HG02571 (cell line): ENCODE measurements at regions not wholly inside any gene's neighbourhood (a gene's known extent, or its start where the extent isn't known, plus 50 kb on each side); places are given as distances from the start of the nearest gene placed in this dataset.
"Not testable (repeated sequence)": the region's sequence is repeated elsewhere in the genome, so short reads cannot be mapped to it uniquely, and the experiment has no call there.

Experiments
- ATAC-seq: cut with Tn5 transposase; IDR thresholded peaks from one replicate; pipeline ENCODE4 v1.9.1; 2021; ENCODE audit warnings: mild to moderate bottlenecking, moderate library complexity; ENCODE audit not compliant: unreplicated experiment

- ATAC-seq, result no peak
Observed at GRCh38 chr18:70931942-70932814, 643.3 kb downstream of the SOCS6 start.

- no peak for ATAC-seq
Observed at GRCh38 chr18:70920840-70921374, 632.1 kb downstream of the SOCS6 start.

GRCh38 chr18:70907673-70908072, 618.8 kb downstream of the SOCS6 start:
- ATAC-seq, result no peak

GRCh38 chr18:70892381-70892780, 603.5 kb downstream of the SOCS6 start:
- ATAC-seq, result no peak

GRCh38 chr18:70870292-70870691, 581.4 kb downstream of the SOCS6 start:
- no peak for ATAC-seq

- ATAC-seq, result no peak
Observed at GRCh38 chr18:70848329-70848728, 559.5 kb downstream of the SOCS6 start.

GRCh38 chr18:70840649-70841048, 551.8 kb downstream of the SOCS6 start:
- no peak for ATAC-seq

GRCh38 chr18:70827632-70828031, 538.8 kb downstream of the SOCS6 start:
- ATAC-seq, result no peak

- no peak for ATAC-seq
Observed at GRCh38 chr18:70826571-70826970, 537.7 kb downstream of the SOCS6 start.

GRCh38 chr18:70822691-70823090, 533.8 kb downstream of the SOCS6 start:
- no peak for ATAC-seq

- no peak for ATAC-seq
Observed at GRCh38 chr18:70822117-70822516, 533.3 kb downstream of the SOCS6 start.

GRCh38 chr18:70808481-70809056, 519.7 kb downstream of the SOCS6 start:
- no peak for ATAC-seq

GRCh38 chr18:70781860-70782453, 493.1 kb downstream of the SOCS6 start:
- ATAC-seq, result peak; percentile 95

- ATAC-seq, result not testable (repeated sequence)
Observed at GRCh38 chr18:70766254-70766653, 477.4 kb downstream of the SOCS6 start.

- no peak for ATAC-seq
Observed at GRCh38 chr18:70762812-70763211, 474.0 kb downstream of the SOCS6 start.

- ATAC-seq, result no peak
Observed at GRCh38 chr18:70758780-70759179, 469.9 kb downstream of the SOCS6 start.

- ATAC-seq, result no peak
Observed at GRCh38 chr18:70754486-70754885, 465.6 kb downstream of the SOCS6 start.

- no peak for ATAC-seq
Observed at GRCh38 chr18:70732916-70733315, 444.1 kb downstream of the SOCS6 start.

- ATAC-seq, result no peak
Observed at GRCh38 chr18:70732188-70732587, 443.3 kb downstream of the SOCS6 start.

GRCh38 chr18:70720607-70721006, 431.8 kb downstream of the SOCS6 start:
- ATAC-seq, result no peak

- no peak for ATAC-seq
Observed at GRCh38 chr18:70709720-70710119, 420.9 kb downstream of the SOCS6 start.

- no peak for ATAC-seq
Observed at GRCh38 chr18:70709144-70709543, 420.3 kb downstream of the SOCS6 start.
